Inflammatory macrophage treated with lipopolysaccharide for 4 hours (primary cell): ENCODE measurements at regions not wholly inside any gene's neighbourhood (a gene's known extent, or its start where the extent isn't known, plus 50 kb on each side); places are given as distances from the start of the nearest gene placed in this dataset.

Experiments used
- DNase-seq: peaks from one replicate; pipeline ENCODE4 v3.0.0-alpha.2; 2020

DNA sequence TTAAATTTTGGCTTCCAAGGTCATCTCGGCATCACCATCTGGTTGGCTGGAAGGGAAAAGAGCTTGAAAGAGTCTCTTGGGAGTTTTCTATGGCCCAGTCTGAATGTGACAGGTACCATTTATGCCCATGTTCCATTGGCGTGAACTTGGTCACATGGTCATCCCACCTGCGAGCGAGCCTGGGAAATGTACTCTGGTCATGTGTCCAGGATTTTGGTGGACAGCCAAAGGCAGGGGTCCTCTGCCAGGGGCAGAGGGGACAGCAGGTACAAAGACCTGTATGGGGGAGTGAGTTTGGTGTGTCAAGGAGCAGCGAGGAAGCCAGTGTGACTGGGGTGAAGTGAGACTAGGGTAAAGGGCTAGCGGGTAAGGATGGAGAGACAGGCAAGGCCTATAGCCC is 112.6 kb downstream of the CDC5L start:
- no peak for DNase-seq

- no peak for DNase-seq
Measured at GRCh38 chr6:44503471-44503870, 116.0 kb downstream of the CDC5L start.

GRCh38 chr6:44504301-44504791 is 116.8 kb downstream of the CDC5L start:
- DNase-seq = no peak

DNA sequence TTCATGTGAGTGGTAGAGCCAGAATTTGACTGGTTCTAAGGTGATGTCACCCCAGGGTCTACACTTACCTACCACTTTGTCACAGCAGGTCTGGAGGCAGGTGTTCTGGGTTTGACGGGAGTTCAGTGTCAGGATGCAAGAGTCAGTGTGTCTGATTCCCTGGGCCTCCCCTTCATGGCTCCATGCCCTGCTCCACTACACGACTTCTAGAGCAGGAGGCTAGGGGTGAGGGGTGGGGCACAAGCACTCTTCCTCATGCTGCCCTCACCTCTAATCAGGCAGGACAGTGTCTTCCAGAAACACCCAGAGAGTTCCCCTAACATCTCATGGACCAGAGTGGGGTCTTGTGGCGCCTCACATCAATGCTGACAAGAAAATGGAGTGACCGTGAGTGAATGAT is 118.2 kb downstream of the CDC5L start:
- no peak for DNase-seq

DNA sequence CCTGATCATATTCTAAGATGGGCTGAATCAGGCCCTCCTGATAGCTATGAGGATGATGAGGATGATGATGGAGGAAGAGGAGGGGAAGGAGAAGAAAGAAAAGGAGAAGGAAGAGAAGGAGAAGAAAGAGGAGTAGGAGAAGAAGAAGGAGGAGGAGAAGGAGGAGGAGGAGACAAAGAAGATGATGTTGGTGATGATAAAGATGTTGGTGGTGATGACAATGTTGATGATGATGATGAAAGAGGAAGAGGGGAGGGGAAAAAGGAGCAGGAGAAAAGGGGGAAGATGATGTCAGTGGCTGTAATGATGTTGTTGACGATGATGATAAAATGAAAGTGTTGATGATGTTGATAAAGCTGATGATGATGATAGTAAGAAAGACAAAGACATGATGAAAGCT is 119.5 kb downstream of the CDC5L start:
- DNase-seq = no peak

DNA sequence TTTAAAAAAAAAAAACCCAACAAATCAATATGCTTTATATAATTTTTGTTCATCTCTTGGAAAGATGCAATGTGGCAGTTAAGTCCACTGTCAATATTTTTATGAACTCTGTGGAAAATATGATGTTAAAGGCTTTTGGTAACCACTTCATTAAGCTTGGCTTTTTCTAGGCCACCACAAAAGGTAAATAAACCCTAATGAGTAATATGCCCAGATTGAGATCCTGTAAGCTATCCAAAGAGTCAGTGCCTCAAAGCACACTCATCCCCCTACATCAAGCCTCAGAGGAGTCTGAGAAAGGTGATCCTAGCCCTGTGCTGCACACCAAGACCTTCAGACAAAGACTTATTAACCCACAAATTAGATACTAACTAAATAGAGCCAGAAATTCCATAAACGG is 121.1 kb downstream of the CDC5L start:
- no peak for DNase-seq

- no peak for DNase-seq
Measured at GRCh38 chr6:44511126-44511525, 123.6 kb downstream of the CDC5L start.

DNA sequence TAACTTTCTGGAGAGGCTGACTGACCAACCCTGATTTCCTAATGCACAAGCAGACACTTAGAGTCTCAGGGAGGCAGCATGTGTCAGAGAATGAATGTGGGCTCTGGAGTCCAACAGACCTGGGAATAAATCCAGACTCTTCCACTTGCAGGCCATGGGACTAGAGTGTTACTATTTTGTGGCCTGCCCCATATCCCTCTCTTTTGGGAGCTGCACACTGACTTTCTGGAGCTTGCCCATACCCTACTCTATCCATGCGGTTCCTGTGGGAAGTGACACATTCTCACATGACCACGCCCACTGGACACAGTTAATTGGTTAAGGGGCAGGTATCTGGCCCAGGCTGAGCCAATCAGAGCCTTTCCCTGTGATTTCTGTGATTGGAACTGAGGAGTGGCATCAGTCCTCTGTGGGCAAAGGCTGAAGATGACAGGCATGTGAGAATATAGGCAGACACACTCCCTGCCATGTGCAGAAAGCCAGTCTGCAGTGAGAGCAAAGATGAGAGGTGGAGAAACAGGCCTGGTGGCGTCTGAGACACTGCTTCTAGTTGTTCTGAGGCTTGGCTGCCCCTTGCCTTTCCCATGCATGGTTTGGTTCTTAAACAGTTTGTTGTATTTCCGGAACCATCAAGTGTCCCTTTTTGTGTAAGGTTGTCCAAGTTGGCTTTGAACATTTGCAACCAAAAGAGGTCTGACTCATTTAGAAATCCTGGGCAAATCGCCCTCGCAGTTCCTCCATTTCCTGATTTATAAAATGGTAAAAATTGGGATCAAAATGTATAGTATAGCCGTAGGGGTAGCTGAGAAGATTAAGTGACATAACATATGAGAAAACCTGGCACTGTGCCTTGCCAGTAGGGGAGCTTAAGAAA is 125.6 kb downstream of the CDC5L start:
- DNase-seq = no peak

GRCh38 chr6:44514085-44514484 is 126.6 kb downstream of the CDC5L start:
- no peak for DNase-seq

DNA sequence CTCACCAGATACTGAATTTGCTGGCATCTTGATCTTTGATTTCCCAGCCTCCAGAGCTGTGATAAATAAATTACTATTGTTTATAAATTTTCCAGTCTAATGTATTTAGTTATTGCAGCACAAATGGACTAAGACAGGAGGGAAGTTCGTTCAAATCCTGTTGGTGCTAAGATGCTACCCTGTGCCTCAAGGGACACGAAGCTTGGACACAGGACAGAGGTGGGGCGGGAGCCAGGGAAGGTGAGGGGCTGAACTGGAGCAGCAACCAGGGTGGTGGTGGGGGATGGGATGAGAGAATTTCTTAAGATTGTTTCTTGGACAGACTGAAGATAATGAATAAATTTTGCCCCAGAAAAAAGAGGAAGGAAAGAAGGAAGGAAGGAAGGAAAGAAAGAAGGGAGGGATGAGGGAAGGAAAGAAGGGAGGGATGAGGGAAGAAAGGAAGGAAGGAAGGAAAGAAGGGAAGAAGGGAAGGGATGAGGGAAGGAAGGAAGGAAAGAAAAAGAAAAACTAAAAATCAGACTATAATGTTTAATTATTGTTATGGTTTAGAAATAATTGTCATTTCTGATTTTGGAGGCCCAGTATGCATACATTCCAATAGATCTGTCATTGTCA is 127.2 kb downstream of the CDC5L start:
- no peak for DNase-seq

GRCh38 chr6:44522871-44523270 is 135.4 kb downstream of the CDC5L start:
- DNase-seq = peak; percentile 40

GRCh38 chr6:44524476-44525227 is 137.1 kb downstream of the CDC5L start:
- DNase-seq = no peak

- no peak for DNase-seq
Measured at GRCh38 chr6:44525761-44526351, 138.3 kb downstream of the CDC5L start.

DNA sequence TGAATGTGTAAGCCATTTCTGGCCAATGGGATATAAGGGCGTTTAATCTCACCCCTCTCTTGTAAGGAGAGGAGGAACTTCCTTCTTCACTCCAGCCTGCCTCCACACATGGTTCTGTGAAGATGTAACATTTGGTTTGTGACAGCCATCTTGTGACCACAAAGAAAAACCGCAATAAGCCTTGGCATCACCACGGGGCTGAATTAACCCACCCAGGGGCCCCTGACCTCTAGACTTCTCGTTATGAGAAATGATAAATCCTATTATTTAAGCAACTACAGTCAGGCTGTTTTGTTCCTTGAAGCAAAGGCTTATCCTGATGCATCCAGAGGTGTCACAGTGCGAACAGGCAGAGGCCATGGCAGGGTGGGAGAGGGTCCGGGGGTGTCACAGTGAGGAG is 139.7 kb downstream of the CDC5L start:
- peak; percentile 68 for DNase-seq

- DNase-seq = no peak
Measured at GRCh38 chr6:44527583-44528369, 140.3 kb downstream of the CDC5L start.

GRCh38 chr6:44528370-44528644 is 140.8 kb downstream of the CDC5L start:
- no peak for DNase-seq

GRCh38 chr6:44528716-44529115 is 141.2 kb downstream of the CDC5L start:
- DNase-seq = no peak

DNA sequence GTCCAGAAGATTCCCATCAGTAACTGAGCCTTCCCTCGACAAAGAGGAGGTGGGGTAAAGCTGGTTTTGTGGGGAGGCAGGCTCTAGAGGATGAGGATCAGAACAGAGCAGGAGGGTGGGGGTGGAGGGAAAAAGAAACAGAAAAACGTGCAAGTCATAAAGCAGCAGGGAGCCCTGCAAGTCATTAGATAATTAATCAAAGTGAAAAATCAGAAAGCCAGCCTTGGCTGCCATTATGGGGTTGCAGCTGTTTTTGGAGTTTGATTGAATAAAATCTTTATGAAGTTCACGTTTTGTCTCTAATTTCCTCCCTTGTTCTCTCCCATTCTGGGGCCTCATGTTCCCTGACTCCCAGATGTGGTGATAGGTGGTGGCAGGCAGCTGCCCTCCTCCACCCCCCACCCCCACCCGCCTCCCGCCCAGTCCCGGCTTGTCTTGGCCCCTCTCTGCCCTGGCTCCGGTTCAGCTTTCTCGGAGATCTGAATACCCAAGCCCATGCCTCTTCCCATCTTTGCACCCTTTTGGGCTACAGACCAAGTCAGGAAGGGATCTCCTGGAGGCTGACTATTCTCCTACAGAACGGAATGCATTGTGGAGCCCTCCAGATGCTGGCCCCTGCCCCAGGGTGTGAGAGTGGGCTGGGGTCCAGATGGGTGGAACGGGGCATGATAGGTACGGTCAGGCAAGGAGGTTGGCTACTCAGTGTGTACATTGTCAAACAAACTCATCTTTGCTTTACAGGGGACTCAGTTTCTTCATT is 141.8 kb downstream of the CDC5L start:
- no peak for DNase-seq

GRCh38 chr6:44530209-44530909 is 142.9 kb downstream of the CDC5L start:
- DNase-seq = no peak

DNA sequence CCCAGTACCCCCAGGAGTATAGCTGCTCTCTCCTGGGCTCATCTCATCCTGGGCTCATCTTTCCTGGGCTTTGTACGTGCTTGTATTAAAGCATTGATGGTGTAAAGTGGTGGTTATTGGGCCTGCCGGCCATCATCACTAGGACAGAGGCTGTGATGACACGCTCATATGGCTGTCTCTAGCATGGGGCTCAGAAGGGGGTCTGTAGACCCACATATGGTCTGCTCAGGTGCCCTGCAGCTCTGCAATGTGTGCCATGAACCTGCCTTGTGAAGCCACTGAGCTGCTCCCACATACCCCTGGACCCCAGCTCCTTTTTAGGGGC is 143.4 kb downstream of the CDC5L start:
- DNase-seq = no peak

DNA sequence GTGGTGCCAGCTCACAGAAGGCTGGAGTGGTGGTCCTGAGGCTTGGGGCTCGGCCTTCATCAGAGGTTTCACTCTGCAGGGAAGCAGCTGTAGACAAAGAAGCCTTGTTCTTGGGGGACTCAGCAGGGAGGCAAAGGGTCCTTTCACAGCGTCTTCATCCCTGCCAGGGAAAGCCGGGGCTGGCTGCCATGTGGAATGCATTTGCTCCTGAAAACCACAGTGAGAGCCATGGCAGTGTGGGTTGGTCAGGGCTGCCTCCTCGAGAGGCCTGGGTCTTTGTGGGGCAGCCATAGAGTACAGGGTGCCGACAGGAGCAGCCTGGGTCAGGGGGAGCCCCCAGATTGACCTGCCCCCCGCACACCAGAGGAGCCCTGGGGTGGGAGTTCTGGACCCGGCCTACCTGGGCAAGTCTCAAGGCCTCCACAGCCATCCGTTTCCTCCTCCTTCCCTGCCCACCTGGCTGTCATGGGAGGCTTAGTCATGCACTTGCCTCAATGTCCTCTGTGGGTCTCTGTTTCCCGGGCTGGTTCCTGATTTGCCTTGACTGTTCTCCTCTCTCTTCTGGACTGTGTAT is 144.0 kb downstream of the CDC5L start:
- DNase-seq = no peak
